ENCODE measurements at regions not wholly inside any gene's neighbourhood (a gene's known extent, or its start where the extent isn't known, plus 50 kb on each side); places are given as distances from the start of the nearest gene placed in this dataset.

- Mint-ChIP-seq H3K4me3 (no peak overlapping the region), H3K9me3 (peaks cover 0 to 2% (median 0%) of the 10 kb centered on the region in 6 donors), H3K27ac (no peak overlapping the region), H3K4me1 (no peaks in the 10 kb centered on the region), H3K27me3 (ENCODE audit: low read depth in 3 of 3) (peaks cover 2 to 3% (median 2%) of the 10 kb centered on the region in 3 donors), H3K36me3 (peaks cover 0 to 3% (median 0%) of the 10 kb centered on the region in 3 donors)
- DNase-seq, result no peak
These were observed 707.0 kb upstream of the ZEB2 start for GRCh38 chr2:145226901-145227300.

- peaks cover 0 to 9% (median 2%) of the 10 kb centered on the region in 3 donors for H3K27me3 Mint-ChIP-seq (ENCODE audit: low read depth in 3 of 3)
- H3K4me1 Mint-ChIP-seq, result no peaks in the 10 kb centered on the region
- no peak overlapping the region for H3K4me3 Mint-ChIP-seq
- no peak for DNase-seq
- peaks cover 0 to 4% (median 0%) of the 10 kb centered on the region in 3 donors for H3K36me3 Mint-ChIP-seq
- H3K9me3 Mint-ChIP-seq, result peaks cover 0 to 4% (median 0%) of the 10 kb centered on the region in 6 donors
- no peak overlapping the region for H3K27ac Mint-ChIP-seq
These were observed 701.6 kb upstream of the ZEB2 start for GRCh38 chr2:145221516-145221915.

- Mint-ChIP-seq H3K27ac (no peak overlapping the region), H3K9me3 (peaks cover 0 to 2% (median 0%) of the 10 kb centered on the region in 6 donors), H3K4me1 (no peaks in the 10 kb centered on the region), H3K4me3 (no peak overlapping the region), H3K27me3 (ENCODE audit: low read depth in 3 of 3) (peaks cover 2 to 9% (median 2%) of the 10 kb centered on the region in 3 donors), H3K36me3 (peaks cover 0 to 4% (median 0%) of the 10 kb centered on the region in 3 donors)
- DNase-seq, result no peak
These were observed 701.1 kb upstream of the ZEB2 start for GRCh38 chr2:145221032-145221431.

GRCh38 chr2:145220496-145220895 lies 700.6 kb upstream of the ZEB2 start:
- DNase-seq, result no peak
- Mint-ChIP-seq H3K27ac (no peak overlapping the region), H3K4me1 (no peaks in the 10 kb centered on the region), H3K9me3 (peaks cover 0 to 2% (median 0%) of the 10 kb centered on the region in 6 donors), H3K36me3 (peaks cover 0 to 4% (median 0%) of the 10 kb centered on the region in 3 donors), H3K27me3 (ENCODE audit: low read depth in 3 of 3) (peaks cover 2 to 9% (median 2%) of the 10 kb centered on the region in 3 donors), H3K4me3 (no peak overlapping the region)

GRCh38 chr2:145207884-145208283 lies 688.0 kb upstream of the ZEB2 start:
- Mint-ChIP-seq H3K9me3 (no peaks in the 10 kb centered on the region), H3K36me3 (peaks cover 0 to 4% (median 4%) of the 10 kb centered on the region in 3 donors), H3K27me3 (ENCODE audit: low read depth in 3 of 3) (peaks cover 0 to 10% (median 3%) of the 10 kb centered on the region in 3 donors), H3K4me3 (no peak overlapping the region), H3K4me1 (no peaks in the 10 kb centered on the region), H3K27ac (no peak overlapping the region)
- no peak for DNase-seq

- Mint-ChIP-seq H3K27me3 (ENCODE audit: low read depth in 3 of 3) (peaks cover 0 to 10% (median 3%) of the 10 kb centered on the region in 3 donors), H3K4me3 (no peak overlapping the region), H3K36me3 (peaks cover 0 to 4% (median 4%) of the 10 kb centered on the region in 3 donors), H3K4me1 (no peaks in the 10 kb centered on the region), H3K27ac (no peak overlapping the region), H3K9me3 (no peaks in the 10 kb centered on the region)
- no peak for DNase-seq
These were observed 686.8 kb upstream of the ZEB2 start for GRCh38 chr2:145206496-145207281.

- Mint-ChIP-seq H3K9me3 (no peaks in the 10 kb centered on the region), H3K27ac (no peak overlapping the region), H3K27me3 (ENCODE audit: low read depth in 3 of 3) (peaks cover 0 to 19% (median 2%) of the 10 kb centered on the region in 3 donors), H3K4me3 (no peak overlapping the region), H3K4me1 (no peaks in the 10 kb centered on the region), H3K36me3 (peaks cover 0 to 4% (median 0%) of the 10 kb centered on the region in 3 donors)
- no peak for DNase-seq
These were observed 684.0 kb upstream of the ZEB2 start for GRCh38 chr2:145203891-145204290.

GRCh38 chr2:145199827-145200706 lies 680.1 kb upstream of the ZEB2 start:
- no peak for DNase-seq
- Mint-ChIP-seq H3K36me3 (no peaks in the 10 kb centered on the region), H3K27me3 (ENCODE audit: low read depth in 3 of 3) (peaks cover 3 to 9% (median 4%) of the 10 kb centered on the region in 3 donors), H3K4me1 (no peaks in the 10 kb centered on the region), H3K4me3 (no peak overlapping the region), H3K27ac (no peak overlapping the region), H3K9me3 (no peaks in the 10 kb centered on the region)

GRCh38 chr2:145199042-145199441 lies 679.1 kb upstream of the ZEB2 start:
- Mint-ChIP-seq H3K27ac (no peak overlapping the region), H3K9me3 (no peaks in the 10 kb centered on the region), H3K27me3 (ENCODE audit: low read depth in 3 of 3) (peaks cover 3 to 13% (median 4%) of the 10 kb centered on the region in 3 donors), H3K36me3 (no peaks in the 10 kb centered on the region), H3K4me1 (no peaks in the 10 kb centered on the region), H3K4me3 (no peak overlapping the region)
- no peak for DNase-seq

- Mint-ChIP-seq H3K27me3 (ENCODE audit: low read depth in 3 of 3) (peaks cover 3 to 13% (median 4%) of the 10 kb centered on the region in 3 donors), H3K9me3 (no peaks in the 10 kb centered on the region), H3K4me3 (no peak overlapping the region), H3K36me3 (no peaks in the 10 kb centered on the region), H3K27ac (no peak overlapping the region), H3K4me1 (no peaks in the 10 kb centered on the region)
- DNase-seq, result no peak
These were observed 678.6 kb upstream of the ZEB2 start for GRCh38 chr2:145198555-145198954.

- Mint-ChIP-seq H3K4me3 (no peak overlapping the region), H3K4me1 (no peaks in the 10 kb centered on the region), H3K36me3 (no peaks in the 10 kb centered on the region), H3K9me3 (no peaks in the 10 kb centered on the region), H3K27me3 (ENCODE audit: low read depth in 3 of 3) (peaks cover 4 to 13% (median 5%) of the 10 kb centered on the region in 3 donors), H3K27ac (no peak overlapping the region)
- DNase-seq, result no peak
These were observed 678.0 kb upstream of the ZEB2 start for GRCh38 chr2:145197944-145198343.

- Mint-ChIP-seq H3K36me3 (peaks cover 0 to under 1% (median 0%) of the 10 kb centered on the region in 3 donors), H3K4me1 (no peaks in the 10 kb centered on the region), H3K27me3 (ENCODE audit: low read depth in 3 of 3) (peaks cover 5 to 12% (median 5%) of the 10 kb centered on the region in 3 donors), H3K27ac (no peak overlapping the region), H3K9me3 (no peaks in the 10 kb centered on the region), H3K4me3 (no peak overlapping the region)
- DNase-seq, result no peak
These were observed 674.8 kb upstream of the ZEB2 start for GRCh38 chr2:145194673-145195072.

- Mint-ChIP-seq H3K4me3 (no peak overlapping the region), H3K27me3 (ENCODE audit: low read depth in 3 of 3) (peaks cover 3 to 7% (median 3%) of the 10 kb centered on the region in 3 donors), H3K4me1 (peaks cover 12 to 16% of the 10 kb centered on the region in 2 donors), H3K27ac (no peak overlapping the region), H3K9me3 (no peaks in the 10 kb centered on the region), H3K36me3 (peaks cover 0 to 3% (median 0%) of the 10 kb centered on the region in 3 donors)
- DNase-seq, result no peak
These were observed 670.2 kb upstream of the ZEB2 start for GRCh38 chr2:145190031-145190703.
